HL-60 (cell line): ENCODE measurements at regions not wholly inside any gene's neighbourhood (a gene's known extent, or its start where the extent isn't known, plus 50 kb on each side); places are given as distances from the start of the nearest gene placed in this dataset.

Experiments used
- DNase-seq, 2 experiments: peaks; one replicate each; pipeline ENCODE4 v3.0.0-alpha.2; 2010 to 2020; ENCODE audit warnings: low read depth in 1 of 2, low spot score in 1 of 2
- H3K27ac ChIP-seq: fragments of 250-450 bp; sonication (Bioruptor Pico); replicated peaks from 2 replicates; pipeline ENCODE4 v1.5.1; 2020; ENCODE audit warnings: mild to moderate bottlenecking, moderate library complexity
- H3K27me3 ChIP-seq: fragments of 250-450 bp; sonication (Bioruptor Pico); 2 replicates; pipeline ENCODE4 v1.5.1; 2021; ENCODE audit warnings: mild to moderate bottlenecking, moderate library complexity; ENCODE audit not compliant: insufficient read depth, poor library complexity, severe bottlenecking
- H3K4me3 ChIP-seq: replicated peaks from 2 replicates; pipeline ENCODE4 v1.5.1; 2011; ENCODE audit warnings: mild to moderate bottlenecking, control low read depth, low read length; ENCODE audit not compliant: insufficient read depth
- GABPA ChIP-seq: IDR thresholded peaks from 2 replicates; pipeline ENCODE4 v1.6.1; 2012; ENCODE audit warnings: low read depth
- POLR2AphosphoS5 ChIP-seq: IDR thresholded peaks from 2 replicates; pipeline ENCODE4 v1.6.1; 2012; ENCODE audit warnings: low read depth
- SPI1 ChIP-seq: IDR thresholded peaks from 2 replicates; pipeline ENCODE4 v1.6.1; 2012; ENCODE audit warnings: low read depth, mild to moderate bottlenecking, borderline replicate concordance
- TF ChIP-seq, protein P1 (sequence below): IDR thresholded peaks from one replicate; pipeline ENCODE4 v1.5.1; 2011; ENCODE audit warnings: low read length, control low read depth, inconsistent platforms; ENCODE audit not compliant: insufficient read depth
- TF ChIP-seq, protein P2 (sequence below): IDR thresholded peaks from 2 replicates; pipeline ENCODE4 v1.6.1; 2012; ENCODE audit warnings: low read depth; ENCODE audit not compliant: insufficient replicate concordance

DNA sequence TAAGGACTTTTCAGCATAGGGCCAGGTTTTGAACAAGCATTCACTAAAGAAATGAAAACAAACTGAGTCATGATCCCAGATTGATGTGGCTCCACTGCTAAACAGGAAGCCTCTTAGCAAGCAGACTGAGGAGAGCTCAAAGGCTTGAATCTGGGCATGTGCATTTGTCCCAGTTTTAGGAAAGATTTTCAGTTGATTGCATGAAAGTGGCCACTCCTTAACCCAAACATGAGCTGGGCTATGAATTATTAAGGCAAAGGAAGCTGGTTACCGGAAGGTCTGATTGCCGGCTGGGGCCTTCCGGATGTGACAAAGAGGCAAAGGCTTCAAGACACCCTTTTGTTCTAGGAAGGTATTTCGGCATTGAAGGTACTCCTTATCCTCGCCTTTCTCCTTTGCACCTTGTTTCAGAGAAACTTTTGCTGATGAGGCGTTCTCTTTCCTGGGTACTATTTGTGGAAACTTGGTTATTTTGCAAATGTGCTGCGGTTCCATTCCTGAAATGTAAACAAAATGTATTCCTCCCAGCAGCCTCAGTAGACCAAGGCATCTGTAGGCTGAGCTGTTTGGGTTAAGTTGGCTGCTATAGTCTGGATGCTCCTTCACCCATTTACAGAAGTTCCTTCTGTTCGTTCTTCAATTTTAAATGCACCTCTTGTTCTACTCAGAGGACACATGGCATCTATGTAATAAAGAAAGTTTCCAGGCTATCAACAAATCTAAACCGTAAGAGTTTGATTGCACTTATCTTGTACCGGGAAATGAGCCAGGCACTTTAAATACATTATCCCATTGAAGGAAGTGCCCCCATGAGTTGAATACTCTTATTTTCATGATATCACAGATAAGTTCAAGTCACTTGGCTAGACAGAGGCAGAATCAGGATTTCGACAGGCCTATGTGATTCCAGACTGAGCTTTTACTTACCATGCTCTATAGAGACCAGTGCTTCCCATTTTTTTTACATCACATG is 115.6 kb upstream of the METAP2 start:
- Histone ChIP-seq H3K27me3 (no peaks in the 10 kb centered on the region), H3K27ac (no peak overlapping the region), H3K4me3 (no peak overlapping the region)
- DNase-seq: no peak
- TF ChIP-seq, protein P1, sequence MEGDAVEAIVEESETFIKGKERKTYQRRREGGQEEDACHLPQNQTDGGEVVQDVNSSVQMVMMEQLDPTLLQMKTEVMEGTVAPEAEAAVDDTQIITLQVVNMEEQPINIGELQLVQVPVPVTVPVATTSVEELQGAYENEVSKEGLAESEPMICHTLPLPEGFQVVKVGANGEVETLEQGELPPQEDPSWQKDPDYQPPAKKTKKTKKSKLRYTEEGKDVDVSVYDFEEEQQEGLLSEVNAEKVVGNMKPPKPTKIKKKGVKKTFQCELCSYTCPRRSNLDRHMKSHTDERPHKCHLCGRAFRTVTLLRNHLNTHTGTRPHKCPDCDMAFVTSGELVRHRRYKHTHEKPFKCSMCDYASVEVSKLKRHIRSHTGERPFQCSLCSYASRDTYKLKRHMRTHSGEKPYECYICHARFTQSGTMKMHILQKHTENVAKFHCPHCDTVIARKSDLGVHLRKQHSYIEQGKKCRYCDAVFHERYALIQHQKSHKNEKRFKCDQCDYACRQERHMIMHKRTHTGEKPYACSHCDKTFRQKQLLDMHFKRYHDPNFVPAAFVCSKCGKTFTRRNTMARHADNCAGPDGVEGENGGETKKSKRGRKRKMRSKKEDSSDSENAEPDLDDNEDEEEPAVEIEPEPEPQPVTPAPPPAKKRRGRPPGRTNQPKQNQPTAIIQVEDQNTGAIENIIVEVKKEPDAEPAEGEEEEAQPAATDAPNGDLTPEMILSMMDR: no peak
- TF ChIP-seq, protein P2, sequence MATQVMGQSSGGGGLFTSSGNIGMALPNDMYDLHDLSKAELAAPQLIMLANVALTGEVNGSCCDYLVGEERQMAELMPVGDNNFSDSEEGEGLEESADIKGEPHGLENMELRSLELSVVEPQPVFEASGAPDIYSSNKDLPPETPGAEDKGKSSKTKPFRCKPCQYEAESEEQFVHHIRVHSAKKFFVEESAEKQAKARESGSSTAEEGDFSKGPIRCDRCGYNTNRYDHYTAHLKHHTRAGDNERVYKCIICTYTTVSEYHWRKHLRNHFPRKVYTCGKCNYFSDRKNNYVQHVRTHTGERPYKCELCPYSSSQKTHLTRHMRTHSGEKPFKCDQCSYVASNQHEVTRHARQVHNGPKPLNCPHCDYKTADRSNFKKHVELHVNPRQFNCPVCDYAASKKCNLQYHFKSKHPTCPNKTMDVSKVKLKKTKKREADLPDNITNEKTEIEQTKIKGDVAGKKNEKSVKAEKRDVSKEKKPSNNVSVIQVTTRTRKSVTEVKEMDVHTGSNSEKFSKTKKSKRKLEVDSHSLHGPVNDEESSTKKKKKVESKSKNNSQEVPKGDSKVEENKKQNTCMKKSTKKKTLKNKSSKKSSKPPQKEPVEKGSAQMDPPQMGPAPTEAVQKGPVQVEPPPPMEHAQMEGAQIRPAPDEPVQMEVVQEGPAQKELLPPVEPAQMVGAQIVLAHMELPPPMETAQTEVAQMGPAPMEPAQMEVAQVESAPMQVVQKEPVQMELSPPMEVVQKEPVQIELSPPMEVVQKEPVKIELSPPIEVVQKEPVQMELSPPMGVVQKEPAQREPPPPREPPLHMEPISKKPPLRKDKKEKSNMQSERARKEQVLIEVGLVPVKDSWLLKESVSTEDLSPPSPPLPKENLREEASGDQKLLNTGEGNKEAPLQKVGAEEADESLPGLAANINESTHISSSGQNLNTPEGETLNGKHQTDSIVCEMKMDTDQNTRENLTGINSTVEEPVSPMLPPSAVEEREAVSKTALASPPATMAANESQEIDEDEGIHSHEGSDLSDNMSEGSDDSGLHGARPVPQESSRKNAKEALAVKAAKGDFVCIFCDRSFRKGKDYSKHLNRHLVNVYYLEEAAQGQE: no peak
- TF ChIP-seq POLR2AphosphoS5 (no peak), SPI1 (no peak), GABPA (no peak)

DNA sequence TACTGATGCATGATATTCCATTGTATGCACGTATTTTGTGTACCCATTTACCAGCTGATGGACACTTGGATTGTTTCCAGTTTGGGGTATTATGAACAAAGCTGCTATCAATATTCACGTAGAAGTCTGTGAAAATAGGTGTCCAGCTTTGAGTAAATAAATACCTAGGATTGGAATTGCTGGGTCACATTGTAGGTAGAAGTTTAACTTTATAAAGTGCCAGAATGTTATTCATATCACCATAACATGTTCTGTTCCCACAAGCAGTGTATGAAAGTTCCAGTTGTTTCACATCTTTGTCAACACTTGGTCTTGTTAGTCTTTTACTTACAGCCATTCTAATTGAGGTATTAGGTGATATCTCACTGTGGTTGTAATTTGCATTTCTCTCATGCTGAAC is 108.0 kb upstream of the METAP2 start:
- TF ChIP-seq, protein P1: no peak
- TF ChIP-seq GABPA (no peak), SPI1 (no peak), POLR2AphosphoS5 (no peak)
- TF ChIP-seq, protein P2: no peak
- Histone ChIP-seq H3K4me3 (no peak overlapping the region), H3K27me3 (no peaks in the 10 kb centered on the region), H3K27ac (no peak overlapping the region)
- DNase-seq: no peak

DNA sequence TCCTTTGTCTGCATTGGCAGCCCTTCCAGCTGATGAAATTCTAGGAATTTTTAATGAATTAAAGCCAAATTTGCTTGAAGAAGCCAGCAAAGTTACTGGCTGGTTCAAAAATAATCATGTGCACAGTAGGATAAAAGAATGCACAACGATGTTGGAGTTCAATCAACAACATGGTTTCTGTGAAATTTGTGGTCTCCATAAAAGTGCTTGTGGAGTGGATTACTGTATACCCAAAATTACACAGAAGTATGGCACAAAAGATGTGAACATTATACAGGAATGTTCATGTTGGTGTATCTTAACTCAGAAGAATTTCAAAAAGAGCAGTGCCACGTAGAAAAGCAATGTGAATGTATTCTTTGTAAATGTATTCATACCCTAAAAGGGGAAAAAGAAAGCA is 105.0 kb upstream of the METAP2 start:
- Histone ChIP-seq H3K4me3 (no peak overlapping the region), H3K27ac (no peak overlapping the region), H3K27me3 (no peaks in the 10 kb centered on the region)
- DNase-seq: no peak
- TF ChIP-seq POLR2AphosphoS5: no peak
- TF ChIP-seq, protein P2: no peak
